ENCODE measurements at regions not wholly inside any gene's neighbourhood (a gene's known extent, or its start where the extent isn't known, plus 50 kb on each side); places are given as distances from the start of the nearest gene placed in this dataset.

GRCh38 chr9:16343249-16344237 is 526.9 kb downstream of the BNC2 start:
- DNase-seq, result no peak

GRCh38 chr9:16344343-16344742 is 526.1 kb downstream of the BNC2 start:
- DNase-seq, result peak; percentile 86

- no peak for DNase-seq
Observed at GRCh38 chr9:16345902-16346301, 524.6 kb downstream of the BNC2 start.

GRCh38 chr9:16347886-16348285 is 522.6 kb downstream of the BNC2 start:
- DNase-seq, result no peak

- no peak for DNase-seq
Observed at GRCh38 chr9:16348531-16348930, 521.9 kb downstream of the BNC2 start.

- DNase-seq, result no peak
Observed at GRCh38 chr9:16352251-16352650, 518.2 kb downstream of the BNC2 start.

GRCh38 chr9:16352791-16353401 is 517.6 kb downstream of the BNC2 start:
- peak; percentile 60 for DNase-seq

GRCh38 chr9:16356196-16356765 is 514.2 kb downstream of the BNC2 start:
- DNase-seq, result no peak

- DNase-seq, result no peak
Observed at GRCh38 chr9:16357828-16358227, 512.6 kb downstream of the BNC2 start.

- DNase-seq, result no peak
Observed at GRCh38 chr9:16358751-16359150, 511.7 kb downstream of the BNC2 start.

Measured in NCI-H226 (cell line).